CD14-positive monocyte (primary cell): ENCODE measurements at regions not wholly inside any gene's neighbourhood (a gene's known extent, or its start where the extent isn't known, plus 50 kb on each side); places are given as distances from the start of the nearest gene placed in this dataset.
"Not testable (repeated sequence)": the region's sequence is repeated elsewhere in the genome, so short reads cannot be mapped to it uniquely, and the experiment has no call there.

ENCODE experiments used
- DNase-seq, 3 donors: peaks; one replicate each; pipeline ENCODE4 v3.0.0-alpha.2; 2011 to 2022
- H2AFZ ChIP-seq: 2 replicates; pipeline ENCODE4 v1.6.0; 2012; ENCODE audit warnings: mild to moderate bottlenecking, low read depth, low read length, inconsistent platforms; ENCODE audit not compliant: insufficient read depth, poor library complexity, severe bottlenecking
- H3K27ac ChIP-seq, 2 donors: 1 replicate in 1 of 2; 2 replicates in 1 of 2; pipeline ENCODE4 v1.5.1; 2012 to 2013; ENCODE audit warnings: low read length in 2 of 2, control low read depth in 1 of 2, inconsistent platforms in 1 of 2, low read depth in 1 of 2, mild to moderate bottlenecking in 1 of 2
- H3K27me3 ChIP-seq, 2 donors: one replicate each; pipeline versions ENCODE4 v1.6.0 to v1.6.1; 2011 to 2013; ENCODE audit warnings: low read length in 2 of 2; ENCODE audit not compliant: control insufficient read depth in 2 of 2, insufficient read depth in 2 of 2
- H3K36me3 ChIP-seq, 2 donors: replicated peaks in 1 of 2; 1 replicate in 1 of 2; 2 replicates in 1 of 2; pipeline versions ENCODE4 v1.5.1 to v1.6.1; 2012 to 2013; ENCODE audit warnings: low read length in 2 of 2, control low read depth in 1 of 2, inconsistent platforms in 1 of 2, mild to moderate bottlenecking in 1 of 2; ENCODE audit not compliant: insufficient read depth in 2 of 2, control insufficient read depth in 1 of 2
- H3K4me1 ChIP-seq, 2 donors: 1 replicate in 1 of 2; 2 replicates in 1 of 2; pipeline versions ENCODE4 v1.5.1 to v1.6.1; 2012 to 2013; ENCODE audit warnings: low read length in 2 of 2, control low read depth in 1 of 2, inconsistent platforms in 1 of 2, mild to moderate bottlenecking in 1 of 2, moderate library complexity in 1 of 2; ENCODE audit not compliant: insufficient read depth in 2 of 2, control insufficient read depth in 1 of 2
- H3K4me2 ChIP-seq: replicated peaks from 2 replicates; pipeline ENCODE3; 2012; ENCODE audit warnings: low read length, moderate library complexity, mild to moderate bottlenecking; ENCODE audit not compliant: poor library complexity, severe bottlenecking; ENCODE audit errors: extremely low read depth
- H3K4me3 ChIP-seq, 3 experiments: fragments of 200-600 bp in 1 of 3; sonication (generic) in 1 of 3; replicated peaks in 1 of 3; 1 replicate in 2 of 3; 2 replicates in 1 of 3; pipeline ENCODE4 v1.5.1; 2011 to 2013; ENCODE audit warnings: low read length in 3 of 3, mild to moderate bottlenecking in 3 of 3, control low read depth in 2 of 3, low read depth in 2 of 3, inconsistent platforms in 1 of 3, moderate library complexity in 1 of 3
- H3K79me2 ChIP-seq: 2 replicates; pipeline ENCODE4 v1.6.0; 2012; ENCODE audit warnings: mild to moderate bottlenecking, control low read depth, inconsistent platforms, low read length, moderate library complexity; ENCODE audit not compliant: insufficient read depth
- H3K9ac ChIP-seq: 2 replicates; pipeline ENCODE4 v1.6.0; 2017; ENCODE audit warnings: low read length, mild to moderate bottlenecking; ENCODE audit not compliant: insufficient read depth, poor library complexity, severe bottlenecking
- H3K9me3 ChIP-seq, 2 donors: replicated peaks in 1 of 2; 1 replicate in 1 of 2; 2 replicates in 1 of 2; pipeline versions ENCODE4 v1.5.1 to v1.6.1; 2012 to 2013; ENCODE audit warnings: low read length in 2 of 2, control low read depth in 1 of 2; ENCODE audit not compliant: control insufficient read depth in 1 of 2, insufficient read depth in 1 of 2
- H4K20me1 ChIP-seq: 2 replicates; pipeline ENCODE4 v1.6.0; 2012; ENCODE audit warnings: mild to moderate bottlenecking, low read length, control low read depth, moderate library complexity; ENCODE audit not compliant: insufficient read depth
- H3K27ac Mint-ChIP-seq, 7 donors: one replicate each; pipeline ENCODE4 v1.8.0; 2020; ENCODE audit warnings: mild to moderate bottlenecking in 7 of 7, mixed read lengths in 7 of 7, moderate library complexity in 6 of 7, inconsistent platforms in 2 of 7
- H3K27me3 Mint-ChIP-seq, 3 donors: one replicate each; pipeline ENCODE4 v1.8.0; 2021 to 2022; ENCODE audit warnings: low read depth in 3 of 3, mild to moderate bottlenecking in 3 of 3, mixed read lengths in 3 of 3, moderate library complexity in 3 of 3, inconsistent platforms in 1 of 3
- H3K36me3 Mint-ChIP-seq, 2 donors: one replicate each; pipeline ENCODE4 v1.8.0; 2020; ENCODE audit warnings: mixed read lengths in 2 of 2, inconsistent platforms in 1 of 2, mild to moderate bottlenecking in 1 of 2
- H3K4me1 Mint-ChIP-seq: one replicate; pipeline ENCODE4 v1.8.0; 2020; ENCODE audit warnings: mild to moderate bottlenecking, mixed read lengths
- H3K4me3 Mint-ChIP-seq, 2 donors: one replicate each; pipeline ENCODE4 v1.8.0; 2020; ENCODE audit warnings: mild to moderate bottlenecking in 2 of 2, mixed read lengths in 2 of 2, moderate library complexity in 1 of 2
- H3K9me3 Mint-ChIP-seq, 7 donors: one replicate each; pipeline ENCODE4 v1.8.0; 2020 to 2022; ENCODE audit warnings: mixed read lengths in 7 of 7, mild to moderate bottlenecking in 6 of 7, moderate library complexity in 6 of 7, inconsistent platforms in 2 of 7
- WGBS: methylation state at CpG from one replicate; pipeline ENCODE4 v1.1.5; 2013; ENCODE audit warnings: missing lambda C conversion rate; ENCODE audit not compliant: insufficient coverage; 5-methylcytosine and 5-hydroxymethylcytosine counted together
- intact Hi-C, 2 donors: fragments of 100-400 bp; cut with micrococcal nuclease; formaldehyde crosslinking; loops; one replicate each; pipeline versions ENCODE4 v1.15.0 to v1.15.1; 2023
- TF ChIP-seq, protein P1 (sequence below): fragments of 200-600 bp; IDR thresholded peaks from one replicate; pipeline ENCODE4 v1.8.0; 2022; ENCODE audit warnings: antibody characterized with exemption, mild to moderate bottlenecking

DNA sequence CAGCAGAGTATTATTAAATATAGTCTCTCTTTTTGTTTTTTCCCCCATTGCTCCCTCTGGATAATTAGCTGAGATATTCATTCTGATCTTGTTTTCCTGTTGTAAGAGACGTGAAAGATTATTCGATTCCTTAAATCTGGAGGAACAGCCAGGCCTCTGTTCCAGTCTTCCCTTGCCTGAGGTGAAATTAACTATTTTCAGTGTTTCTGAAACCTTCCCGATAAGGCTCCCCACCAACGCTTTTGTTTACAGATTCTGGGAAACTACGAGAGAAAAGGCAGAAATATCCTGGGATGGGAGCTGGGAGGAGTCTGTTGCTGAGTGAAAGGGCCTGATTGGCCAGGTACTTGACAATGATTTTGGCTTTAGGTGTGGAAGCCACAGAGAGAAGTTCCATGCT lies 63.6 kb upstream of the AGR3 start:
- peaks cover 2 to 14% of the 10 kb centered on the region in 2 donors for H3K36me3 Mint-ChIP-seq
- H3K27ac Mint-ChIP-seq = peak overlapping the region in 6 of 7 donors; percentile 1 to 80 (median 25)
- H4K20me1 ChIP-seq = no peaks in the 10 kb centered on the region
- H3K27me3 Mint-ChIP-seq = peaks cover 0 to 3% (median 2%) of the 10 kb centered on the region in 3 donors
- H3K27me3 ChIP-seq = no peaks in the 10 kb centered on the region
- H3K4me3 Mint-ChIP-seq = no peak overlapping the region
- WGBS = 93% methylated on average over 5 of the region's 5 CpGs
- H3K4me1 ChIP-seq = peaks cover 16 to 18% of the 10 kb centered on the region in 2 donors
- peak overlapping the region in 1 of 2 donors; percentile 32 for H3K27ac ChIP-seq
- H3K9ac ChIP-seq = no peak overlapping the region
- H3K36me3 ChIP-seq = no peaks in the 10 kb centered on the region
- H3K79me2 ChIP-seq = no peaks in the 10 kb centered on the region
- no peak for DNase-seq
- TF ChIP-seq, protein P1, sequence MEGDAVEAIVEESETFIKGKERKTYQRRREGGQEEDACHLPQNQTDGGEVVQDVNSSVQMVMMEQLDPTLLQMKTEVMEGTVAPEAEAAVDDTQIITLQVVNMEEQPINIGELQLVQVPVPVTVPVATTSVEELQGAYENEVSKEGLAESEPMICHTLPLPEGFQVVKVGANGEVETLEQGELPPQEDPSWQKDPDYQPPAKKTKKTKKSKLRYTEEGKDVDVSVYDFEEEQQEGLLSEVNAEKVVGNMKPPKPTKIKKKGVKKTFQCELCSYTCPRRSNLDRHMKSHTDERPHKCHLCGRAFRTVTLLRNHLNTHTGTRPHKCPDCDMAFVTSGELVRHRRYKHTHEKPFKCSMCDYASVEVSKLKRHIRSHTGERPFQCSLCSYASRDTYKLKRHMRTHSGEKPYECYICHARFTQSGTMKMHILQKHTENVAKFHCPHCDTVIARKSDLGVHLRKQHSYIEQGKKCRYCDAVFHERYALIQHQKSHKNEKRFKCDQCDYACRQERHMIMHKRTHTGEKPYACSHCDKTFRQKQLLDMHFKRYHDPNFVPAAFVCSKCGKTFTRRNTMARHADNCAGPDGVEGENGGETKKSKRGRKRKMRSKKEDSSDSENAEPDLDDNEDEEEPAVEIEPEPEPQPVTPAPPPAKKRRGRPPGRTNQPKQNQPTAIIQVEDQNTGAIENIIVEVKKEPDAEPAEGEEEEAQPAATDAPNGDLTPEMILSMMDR = no peak
- no peak overlapping the region for H3K4me3 ChIP-seq
- no peak overlapping the region for H2AFZ ChIP-seq
- intact Hi-C loops = no loop called here
- peaks cover 14% of the 10 kb centered on the region for H3K4me1 Mint-ChIP-seq
- peak overlapping the region; percentile 21 for H3K4me2 ChIP-seq
- H3K9me3 Mint-ChIP-seq = peaks cover 18 to 30% (median 27%) of the 10 kb centered on the region in 7 donors
- H3K9me3 ChIP-seq = peaks cover 12 to 17% of the 10 kb centered on the region in 2 donors

DNA sequence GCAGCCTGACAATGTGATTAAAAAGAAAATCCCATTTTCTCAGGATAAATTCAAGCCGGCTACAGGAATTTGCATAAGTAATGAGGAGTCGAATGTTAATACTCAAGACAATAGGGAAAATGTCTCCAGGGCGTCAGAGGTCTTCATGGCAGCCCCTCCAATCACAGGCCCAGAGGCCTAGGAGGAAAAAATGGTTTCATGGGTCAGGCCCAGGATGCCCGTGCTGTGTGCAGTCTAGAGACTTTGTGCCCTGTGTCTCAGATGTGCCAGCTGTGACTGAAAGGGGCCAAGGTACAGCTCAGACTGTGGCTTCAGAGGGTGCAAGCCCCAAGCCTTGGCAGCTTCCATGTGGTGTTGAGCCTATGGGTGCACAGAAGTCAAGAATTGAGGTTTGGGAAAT lies 66.3 kb upstream of the AGR3 start:
- Histone ChIP-seq H3K9me3 (peaks cover 12 to 17% of the 10 kb centered on the region in 2 donors), H3K4me1 (peaks cover 16 to 18% of the 10 kb centered on the region in 2 donors)
- H2AFZ ChIP-seq, H3K36me3 ChIP-seq, H3K27ac Mint-ChIP-seq, H3K4me3 ChIP-seq, H3K79me2 ChIP-seq, H3K9ac ChIP-seq, intact Hi-C loops, H3K27ac ChIP-seq, H4K20me1 ChIP-seq, DNase-seq, H3K4me2 ChIP-seq, H3K4me3 Mint-ChIP-seq, H3K27me3 Mint-ChIP-seq, H3K27me3 ChIP-seq: not testable (repeated sequence)
- Mint-ChIP-seq H3K9me3 (peaks cover 18 to 30% (median 26%) of the 10 kb centered on the region in 7 donors), H3K36me3 (peaks cover 2 to 14% of the 10 kb centered on the region in 2 donors), H3K4me1 (peaks cover 14% of the 10 kb centered on the region)
- WGBS = 100% methylated on average over 3 of the region's 4 CpGs
